KMS-11 (cell line): ENCODE measurements at regions not wholly inside any gene's neighbourhood (a gene's known extent, or its start where the extent isn't known, plus 50 kb on each side); places are given as distances from the start of the nearest gene placed in this dataset.
"Not testable (repeated sequence)": the region's sequence is repeated elsewhere in the genome, so short reads cannot be mapped to it uniquely, and the experiment has no call there.

ENCODE experiments used
- H2AFZ ChIP-seq: fragments of 200-600 bp; sonication (generic); 2 replicates; pipeline ENCODE4 v1.6.1; 2016; ENCODE audit warnings: antibody characterized with exemption, mixed run types, low read depth
- H3K27ac ChIP-seq: fragments of 200-600 bp; sonication (generic); 2 replicates; pipeline ENCODE4 v1.6.1; 2016; ENCODE audit warnings: mild to moderate bottlenecking, mixed run types
- H3K27me3 ChIP-seq: fragments of 200-600 bp; sonication (generic); 2 replicates; pipeline ENCODE4 v1.6.1; 2017; ENCODE audit warnings: mild to moderate bottlenecking, low read depth, mixed run types, moderate library complexity; ENCODE audit not compliant: insufficient read depth
- H3K36me3 ChIP-seq: fragments of 200-600 bp; sonication (generic); 2 replicates; pipeline ENCODE4 v1.6.1; 2017; ENCODE audit warnings: mild to moderate bottlenecking, mixed run types; ENCODE audit not compliant: insufficient read depth
- H3K4me1 ChIP-seq: fragments of 200-600 bp; sonication (generic); 2 replicates; pipeline ENCODE4 v1.6.1; 2016; ENCODE audit warnings: mild to moderate bottlenecking, low read depth, mixed run types; ENCODE audit not compliant: poor library complexity, severe bottlenecking
- H3K4me2 ChIP-seq: fragments of 200-600 bp; sonication (generic); 2 replicates; pipeline ENCODE4 v1.7.0; 2016; ENCODE audit warnings: mild to moderate bottlenecking, mixed run types
- H3K4me3 ChIP-seq: fragments of 200-600 bp; sonication (generic); IDR thresholded peaks from 2 replicates; pipeline ENCODE4 v1.6.1; 2017; ENCODE audit warnings: low read depth, low read length, mixed read lengths; ENCODE audit not compliant: insufficient read depth
- H3K79me2 ChIP-seq: fragments of 200-600 bp; sonication (generic); 2 replicates; pipeline ENCODE4 v1.6.1; 2016; ENCODE audit warnings: low read depth, mixed run types; ENCODE audit not compliant: insufficient read depth
- H3K9ac ChIP-seq: fragments of 200-600 bp; sonication (generic); 2 replicates; pipeline ENCODE4 v1.6.1; 2016; ENCODE audit warnings: mild to moderate bottlenecking, mixed run types
- H4K20me1 ChIP-seq: fragments of 200-600 bp; sonication (generic); 2 replicates; pipeline ENCODE4 v1.6.1; 2016; ENCODE audit warnings: mild to moderate bottlenecking, mixed run types; ENCODE audit not compliant: insufficient read depth
- CTCF ChIP-seq: fragments of 200-600 bp; sonication (generic); conservative IDR thresholded peaks from 2 replicates; pipeline ENCODE4 v1.6.1; 2017; ENCODE audit warnings: low read depth, mild to moderate bottlenecking, antibody characterized with exemption, low read length, moderate library complexity, mixed read lengths

- H3K4me1 ChIP-seq = no peaks in the 10 kb centered on the region
- H3K27ac ChIP-seq = no peak overlapping the region
- H3K4me2 ChIP-seq = no peak overlapping the region
- no peak for TF ChIP-seq CTCF
- no peaks in the 10 kb centered on the region for H3K36me3 ChIP-seq
- H2AFZ ChIP-seq = no peak overlapping the region
- H3K4me3 ChIP-seq = no peak overlapping the region
- no peaks in the 10 kb centered on the region for H3K79me2 ChIP-seq
- H4K20me1 ChIP-seq = no peaks in the 10 kb centered on the region
- no peak overlapping the region for H3K9ac ChIP-seq
- no peaks in the 10 kb centered on the region for H3K27me3 ChIP-seq
Observed at GRCh38 chr4:112953262-112953661, 96.2 kb upstream of the ANK2 start.

GRCh38 chr4:112954286-112954685 lies 95.2 kb upstream of the ANK2 start:
- H3K36me3 ChIP-seq = no peaks in the 10 kb centered on the region
- no peaks in the 10 kb centered on the region for H3K4me1 ChIP-seq
- H3K27ac ChIP-seq = no peak overlapping the region
- H3K79me2 ChIP-seq = no peaks in the 10 kb centered on the region
- no peaks in the 10 kb centered on the region for H4K20me1 ChIP-seq
- H3K4me2 ChIP-seq = no peak overlapping the region
- H3K9ac ChIP-seq = no peak overlapping the region
- TF ChIP-seq CTCF = no peak
- H3K27me3 ChIP-seq = no peaks in the 10 kb centered on the region
- no peak overlapping the region for H2AFZ ChIP-seq
- H3K4me3 ChIP-seq = no peak overlapping the region

GRCh38 chr4:112956484-112956896 lies 93.0 kb upstream of the ANK2 start:
- H3K36me3 ChIP-seq = no peaks in the 10 kb centered on the region
- H4K20me1 ChIP-seq = no peaks in the 10 kb centered on the region
- no peaks in the 10 kb centered on the region for H3K79me2 ChIP-seq
- H3K4me1 ChIP-seq = no peaks in the 10 kb centered on the region
- no peak overlapping the region for H3K9ac ChIP-seq
- H3K4me2 ChIP-seq = no peak overlapping the region
- H3K27me3 ChIP-seq = no peaks in the 10 kb centered on the region
- no peak overlapping the region for H3K27ac ChIP-seq
- no peak for TF ChIP-seq CTCF
- H2AFZ ChIP-seq = no peak overlapping the region
- H3K4me3 ChIP-seq = no peak overlapping the region

GRCh38 chr4:112957764-112958163 lies 91.7 kb upstream of the ANK2 start:
- H3K36me3 ChIP-seq, H3K4me2 ChIP-seq, H2AFZ ChIP-seq, H3K4me3 ChIP-seq, H3K27ac ChIP-seq, H3K4me1 ChIP-seq, H3K9ac ChIP-seq, H4K20me1 ChIP-seq, H3K27me3 ChIP-seq, H3K79me2 ChIP-seq: not testable (repeated sequence)

GRCh38 chr4:112966701-112967488 lies 82.6 kb upstream of the ANK2 start:
- Histone ChIP-seq H3K27me3 (no peaks in the 10 kb centered on the region), H2AFZ (no peak overlapping the region), H3K27ac (no peak overlapping the region), H3K79me2 (no peaks in the 10 kb centered on the region), H3K4me1 (no peaks in the 10 kb centered on the region), H3K4me2 (no peak overlapping the region), H4K20me1 (no peaks in the 10 kb centered on the region), H3K36me3 (no peaks in the 10 kb centered on the region), H3K4me3 (no peak overlapping the region), H3K9ac (no peak overlapping the region)
- TF ChIP-seq CTCF = no peak
